RWPE2 (cell line): ENCODE measurements at regions not wholly inside any gene's neighbourhood (a gene's known extent, or its start where the extent isn't known, plus 50 kb on each side); places are given as distances from the start of the nearest gene placed in this dataset.

Experiments
- ATAC-seq: fragments of 200-7000 bp; cut with Tn5 transposase; 3 replicates; pipeline ENCODE4 v1.9.1; 2021; ENCODE audit warnings: low read depth
- DNase-seq: peaks from one replicate; pipeline ENCODE4 v3.0.0-alpha.2; 2020; ENCODE audit warnings: low spot score
- H3K27ac ChIP-seq: fragments of 450-650 bp; 2 replicates; pipeline ENCODE4 v1.5.1; 2017; ENCODE audit warnings: mild to moderate bottlenecking; ENCODE audit not compliant: poor library complexity, severe bottlenecking
- H3K27me3 ChIP-seq: fragments of 250-450 bp; sonication (Bioruptor Pico); 2 replicates; pipeline ENCODE4 v1.5.1; 2021; ENCODE audit warnings: mild to moderate bottlenecking, moderate library complexity; ENCODE audit not compliant: insufficient read depth, poor library complexity, severe bottlenecking
- H3K36me3 ChIP-seq: fragments of 250-450 bp; sonication (Bioruptor Pico); 2 replicates; pipeline ENCODE4 v1.5.1; 2020; ENCODE audit warnings: low read depth, mild to moderate bottlenecking, moderate library complexity
- H3K4me1 ChIP-seq: fragments of 250-450 bp; sonication (Bioruptor Pico); 2 replicates; pipeline ENCODE4 v1.5.1; 2021; ENCODE audit warnings: mild to moderate bottlenecking, moderate library complexity; ENCODE audit not compliant: insufficient read depth, poor library complexity, severe bottlenecking
- H3K4me3 ChIP-seq: fragments of 250-450 bp; sonication (Bioruptor Pico); 2 replicates; pipeline ENCODE4 v1.5.1; 2021; ENCODE audit warnings: mild to moderate bottlenecking, moderate library complexity; ENCODE audit not compliant: severe bottlenecking
- H3K9me3 ChIP-seq: fragments of 250-450 bp; sonication (Bioruptor Pico); 2 replicates; pipeline ENCODE4 v1.5.1; 2021; ENCODE audit warnings: mild to moderate bottlenecking, moderate library complexity; ENCODE audit not compliant: severe bottlenecking
- TF ChIP-seq, protein P1 (sequence below): fragments of 450-650 bp; IDR thresholded peaks from one replicate; pipeline ENCODE4 v1.5.1; 2017; ENCODE audit warnings: mild to moderate bottlenecking, moderate library complexity; ENCODE audit not compliant: poor library complexity, severe bottlenecking

DNA sequence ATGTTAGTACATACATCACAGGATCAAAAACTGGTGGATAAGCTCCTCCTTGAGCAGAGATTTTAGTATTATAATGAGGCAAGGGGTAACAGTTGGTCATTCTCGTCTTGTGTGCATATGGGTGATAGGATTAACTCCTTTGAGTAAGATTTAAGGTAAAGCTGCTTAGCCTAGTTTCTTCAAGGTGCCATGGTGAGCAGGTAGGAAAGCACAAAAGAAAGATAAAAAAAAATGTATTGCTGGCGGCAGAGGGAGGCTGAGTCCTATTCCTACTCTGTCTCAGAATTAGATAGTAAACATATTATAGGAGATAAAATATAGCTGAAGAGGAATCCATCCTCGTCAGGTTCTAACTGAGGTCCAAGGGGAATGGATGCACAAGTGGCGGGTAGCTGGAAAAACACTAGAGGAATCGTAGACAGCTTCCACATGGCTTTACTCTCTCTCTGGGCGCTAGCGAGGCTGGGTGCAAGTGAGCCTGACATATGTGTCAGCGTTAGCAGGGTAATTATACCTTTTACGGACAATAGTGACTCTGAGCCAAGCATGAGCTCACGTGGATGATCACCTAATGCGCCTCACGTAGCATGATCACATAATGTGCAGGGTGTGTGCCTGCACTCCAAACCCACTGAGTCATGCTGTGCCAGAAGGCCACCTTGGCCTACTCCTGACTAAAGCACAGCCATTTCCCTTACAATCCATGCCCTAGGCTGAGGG, 734.3 kb upstream of the MIR17HG start:
- TF ChIP-seq, protein P1, sequence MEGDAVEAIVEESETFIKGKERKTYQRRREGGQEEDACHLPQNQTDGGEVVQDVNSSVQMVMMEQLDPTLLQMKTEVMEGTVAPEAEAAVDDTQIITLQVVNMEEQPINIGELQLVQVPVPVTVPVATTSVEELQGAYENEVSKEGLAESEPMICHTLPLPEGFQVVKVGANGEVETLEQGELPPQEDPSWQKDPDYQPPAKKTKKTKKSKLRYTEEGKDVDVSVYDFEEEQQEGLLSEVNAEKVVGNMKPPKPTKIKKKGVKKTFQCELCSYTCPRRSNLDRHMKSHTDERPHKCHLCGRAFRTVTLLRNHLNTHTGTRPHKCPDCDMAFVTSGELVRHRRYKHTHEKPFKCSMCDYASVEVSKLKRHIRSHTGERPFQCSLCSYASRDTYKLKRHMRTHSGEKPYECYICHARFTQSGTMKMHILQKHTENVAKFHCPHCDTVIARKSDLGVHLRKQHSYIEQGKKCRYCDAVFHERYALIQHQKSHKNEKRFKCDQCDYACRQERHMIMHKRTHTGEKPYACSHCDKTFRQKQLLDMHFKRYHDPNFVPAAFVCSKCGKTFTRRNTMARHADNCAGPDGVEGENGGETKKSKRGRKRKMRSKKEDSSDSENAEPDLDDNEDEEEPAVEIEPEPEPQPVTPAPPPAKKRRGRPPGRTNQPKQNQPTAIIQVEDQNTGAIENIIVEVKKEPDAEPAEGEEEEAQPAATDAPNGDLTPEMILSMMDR = no peak
- ATAC-seq (no peak), DNase-seq (no peak)

DNA sequence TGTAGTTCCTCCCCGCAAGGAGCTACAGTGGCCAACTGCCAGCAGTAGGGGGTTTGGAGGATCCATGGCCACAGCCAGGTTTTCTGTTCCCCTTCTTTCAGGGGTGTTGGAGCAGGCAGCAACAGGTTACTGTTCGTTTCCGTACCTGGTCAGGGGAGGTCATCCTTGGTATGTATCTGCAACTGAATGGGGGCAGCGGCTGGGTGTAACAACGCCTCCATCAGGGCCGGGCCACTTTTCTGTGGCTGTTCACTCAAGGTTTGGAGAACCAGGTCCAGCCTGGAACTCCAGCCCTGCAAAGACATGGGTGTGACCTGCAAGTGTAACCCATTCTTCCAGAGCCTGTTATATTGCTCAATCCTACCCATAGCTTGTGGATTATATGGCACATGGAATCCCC, 732.3 kb upstream of the MIR17HG start:
- ATAC-seq = no peak
- H3K9me3 ChIP-seq = no peaks in the 10 kb centered on the region
- H3K4me1 ChIP-seq = no peaks in the 10 kb centered on the region
- TF ChIP-seq, protein P1 = no peak
- no peaks in the 10 kb centered on the region for H3K36me3 ChIP-seq
- H3K4me3 ChIP-seq = no peak overlapping the region
- no peak overlapping the region for H3K27ac ChIP-seq
- H3K27me3 ChIP-seq = no peaks in the 10 kb centered on the region
- DNase-seq = no peak

More for the DNA sequence above, 734.3 kb upstream of the MIR17HG start:
- H3K27ac ChIP-seq = no peak overlapping the region
- no peaks in the 10 kb centered on the region for H3K9me3 ChIP-seq
- no peak overlapping the region for H3K4me3 ChIP-seq
- H3K36me3 ChIP-seq = no peaks in the 10 kb centered on the region
- no peaks in the 10 kb centered on the region for H3K27me3 ChIP-seq
- H3K4me1 ChIP-seq = no peaks in the 10 kb centered on the region

DNA sequence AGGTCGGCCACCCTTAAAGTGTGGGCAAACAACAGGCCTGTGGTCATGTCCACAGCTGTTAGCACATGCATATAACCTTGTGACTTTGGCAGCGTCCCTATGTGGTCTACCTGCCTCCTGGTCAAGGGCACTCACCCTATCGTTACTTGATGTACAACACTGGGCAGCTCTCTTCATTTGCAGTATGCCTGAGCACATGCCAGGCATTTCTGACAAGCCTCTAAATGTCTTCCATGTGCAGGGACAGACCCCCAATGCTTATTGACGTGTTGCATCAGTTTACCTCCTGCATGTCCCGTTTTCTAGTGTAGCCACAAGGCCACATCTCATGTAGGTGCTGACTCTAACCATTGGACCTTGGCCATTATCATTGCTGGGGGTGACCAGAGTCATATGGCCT, 731.7 kb upstream of the MIR17HG start:
- no peak for ATAC-seq
- Histone ChIP-seq H3K4me1 (no peaks in the 10 kb centered on the region), H3K27me3 (no peaks in the 10 kb centered on the region), H3K27ac (no peak overlapping the region), H3K4me3 (no peak overlapping the region), H3K36me3 (no peaks in the 10 kb centered on the region), H3K9me3 (no peaks in the 10 kb centered on the region)
- TF ChIP-seq, protein P1 = no peak
- no peak for DNase-seq

DNA sequence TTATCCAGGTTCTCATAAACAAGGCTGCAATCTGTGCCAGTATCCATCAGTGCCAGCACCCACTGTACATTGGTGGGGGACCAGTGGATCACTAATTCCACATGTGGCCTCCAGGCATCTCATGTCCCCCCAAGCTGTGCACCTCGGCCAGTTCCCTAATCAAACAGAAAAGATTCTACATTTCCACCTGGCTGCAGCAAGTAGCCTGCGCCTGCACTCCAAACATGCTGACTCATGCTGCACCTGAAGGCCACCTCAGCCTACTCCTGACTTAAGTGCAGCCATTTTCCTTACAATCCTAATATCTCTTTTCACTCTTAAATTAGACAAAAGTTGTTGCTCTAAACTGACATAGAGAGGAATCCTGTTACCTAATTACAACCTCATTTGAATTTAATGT, 729.4 kb upstream of the MIR17HG start:
- TF ChIP-seq, protein P1 = no peak
- no peaks in the 10 kb centered on the region for H3K36me3 ChIP-seq

DNA sequence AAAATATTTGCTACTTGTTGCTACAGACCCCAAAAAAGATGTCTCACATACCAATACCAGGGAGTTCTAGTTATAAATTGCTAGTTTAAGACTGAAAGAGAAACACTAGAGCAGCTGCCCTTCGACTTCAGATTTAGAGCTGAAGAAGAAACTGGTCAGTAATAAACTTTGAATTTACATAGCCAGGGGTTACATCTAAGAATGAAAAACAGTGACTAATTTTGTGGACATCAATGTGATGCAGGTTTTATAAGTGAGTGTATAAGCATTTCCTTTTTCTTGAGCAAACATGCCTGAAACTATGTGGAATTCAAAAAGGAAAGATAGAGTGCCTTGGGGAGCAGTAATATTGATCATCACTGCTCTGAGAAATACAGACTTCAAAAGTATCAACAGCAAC, 724.9 kb upstream of the MIR17HG start:
- DNase-seq (no peak), ATAC-seq (peak; percentile 86)
- H3K4me3 ChIP-seq = no peak overlapping the region
- peaks cover 20% of the 10 kb centered on the region for H3K4me1 ChIP-seq
- H3K27me3 ChIP-seq = no peaks in the 10 kb centered on the region
- TF ChIP-seq, protein P1 = no peak
- H3K36me3 ChIP-seq = no peaks in the 10 kb centered on the region
- peak overlapping the region; percentile 88 for H3K27ac ChIP-seq
- no peaks in the 10 kb centered on the region for H3K9me3 ChIP-seq

More for the DNA sequence above, 729.4 kb upstream of the MIR17HG start:
- Histone ChIP-seq H3K27ac (no peak overlapping the region), H3K4me3 (no peak overlapping the region), H3K9me3 (no peaks in the 10 kb centered on the region), H3K4me1 (peaks cover 12% of the 10 kb centered on the region), H3K27me3 (no peaks in the 10 kb centered on the region)
- DNase-seq = no peak
- ATAC-seq = no peak
